Naive B cell (primary cell): ENCODE measurements at regions not wholly inside any gene's neighbourhood (a gene's known extent, or its start where the extent isn't known, plus 50 kb on each side); places are given as distances from the start of the nearest gene placed in this dataset.

Experiments used
- ATAC-seq, 2 donors: fragments of 150-1000 bp; cut with Tn5 transposase; 2 replicates each; pipeline ENCODE4 v1.10.0; 2021; ENCODE audit warnings: low read depth in 2 of 2, mild to moderate bottlenecking in 2 of 2, moderate library complexity in 2 of 2
- DNase-seq: peaks from one replicate; pipeline ENCODE4 v3.0.0; 2022
- H3K27ac Mint-ChIP-seq, 6 donors: one replicate each; pipeline ENCODE4 v1.8.0; 2020 to 2022; ENCODE audit warnings: mild to moderate bottlenecking in 6 of 6, mixed read lengths in 6 of 6, moderate library complexity in 5 of 6, inconsistent platforms in 2 of 6
- H3K27me3 Mint-ChIP-seq, 3 donors: one replicate each; pipeline ENCODE4 v1.8.0; 2021 to 2022; ENCODE audit warnings: mixed read lengths in 3 of 3, mild to moderate bottlenecking in 1 of 3
- H3K36me3 Mint-ChIP-seq, 2 donors: one replicate each; pipeline ENCODE4 v1.8.0; 2020 to 2022; ENCODE audit warnings: mixed read lengths in 2 of 2, inconsistent platforms in 1 of 2, mild to moderate bottlenecking in 1 of 2
- H3K4me1 Mint-ChIP-seq, 3 donors: one replicate each; pipeline ENCODE4 v1.8.0; 2020 to 2022; ENCODE audit warnings: mixed read lengths in 3 of 3, inconsistent platforms in 1 of 3, mild to moderate bottlenecking in 1 of 3, moderate library complexity in 1 of 3
- H3K4me3 Mint-ChIP-seq, 8 donors: one replicate each; pipeline ENCODE4 v1.8.0; 2020 to 2022; ENCODE audit warnings: mild to moderate bottlenecking in 8 of 8, mixed read lengths in 8 of 8, moderate library complexity in 8 of 8, inconsistent platforms in 2 of 8
- H3K9me3 Mint-ChIP-seq, 7 donors: one replicate each; pipeline ENCODE4 v1.8.0; 2020 to 2022; ENCODE audit warnings: mixed read lengths in 7 of 7, mild to moderate bottlenecking in 5 of 7, inconsistent platforms in 2 of 7, moderate library complexity in 1 of 7

DNA sequence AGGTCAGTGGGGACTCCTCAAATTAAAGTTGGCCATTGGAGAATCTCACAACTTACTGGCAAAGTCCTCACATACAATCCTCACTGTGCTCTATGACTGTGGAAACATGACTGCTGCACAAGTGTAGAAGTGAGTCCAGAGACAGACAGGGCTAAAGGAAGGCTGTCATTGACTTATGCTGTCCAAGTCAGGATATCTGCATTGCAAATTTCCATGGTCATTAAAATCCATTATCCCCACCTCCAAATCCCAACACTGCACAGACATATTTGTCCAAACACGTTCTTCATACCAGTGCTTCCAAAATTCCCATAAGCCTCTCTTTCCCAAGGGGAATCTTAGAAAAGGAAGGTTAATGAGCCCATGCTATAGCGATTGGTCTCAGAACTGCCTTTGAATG lies 396.8 kb upstream of the ANKRD30A start:
- DNase-seq (no peak), ATAC-seq (no peak)
- H3K4me1 Mint-ChIP-seq = no peaks in the 10 kb centered on the region
- H3K27me3 Mint-ChIP-seq = peaks cover 0 to 4% (median 0%) of the 10 kb centered on the region in 3 donors
- H3K9me3 Mint-ChIP-seq = peaks cover 0 to 7% (median 0%) of the 10 kb centered on the region in 7 donors
- H3K27ac Mint-ChIP-seq = no peak overlapping the region
- H3K4me3 Mint-ChIP-seq = no peak overlapping the region
- H3K36me3 Mint-ChIP-seq = no peaks in the 10 kb centered on the region

DNA sequence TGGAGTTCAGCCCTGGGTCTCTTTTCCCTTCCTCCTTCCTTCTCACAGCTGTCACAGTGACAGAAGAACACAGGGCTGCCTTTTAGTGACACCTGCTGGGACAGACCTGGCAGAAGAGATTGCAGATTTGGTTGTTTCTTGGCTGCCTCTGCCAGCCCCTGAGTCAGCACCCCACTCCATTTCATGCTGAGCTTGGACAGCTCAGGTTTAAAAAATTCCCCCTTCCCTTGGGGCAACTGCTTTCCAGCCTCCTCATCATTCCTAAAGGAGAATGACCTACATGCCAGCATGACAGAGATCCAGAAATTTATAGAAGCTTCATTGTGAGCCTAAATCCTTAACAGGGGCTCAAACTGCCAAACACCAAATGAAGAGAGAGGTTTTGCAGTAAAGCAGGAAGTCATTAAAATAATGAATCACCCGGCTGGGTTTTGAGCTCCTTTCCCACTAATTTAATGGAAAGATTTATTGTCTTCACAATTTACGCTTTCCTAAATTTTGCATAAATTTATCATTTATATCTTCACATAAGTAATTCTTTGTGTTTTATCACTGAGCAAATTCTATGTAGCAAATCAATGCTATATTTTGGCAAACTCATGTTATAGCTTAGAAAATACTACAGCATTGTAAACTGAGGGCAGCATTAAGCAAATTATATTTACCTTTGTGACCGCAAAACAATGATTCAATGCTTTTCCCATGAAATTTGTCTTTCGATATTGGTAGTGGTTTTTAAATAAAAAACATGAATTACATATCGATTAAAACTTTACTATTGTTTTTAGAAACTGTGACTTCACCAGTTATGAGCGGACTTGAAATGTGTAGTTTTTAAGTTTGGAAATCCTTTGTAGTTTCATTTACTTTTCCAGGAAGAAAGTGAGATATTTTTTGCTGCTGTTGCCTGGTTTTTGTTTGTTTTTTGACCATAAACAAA lies 399.5 kb upstream of the ANKRD30A start:
- Mint-ChIP-seq H3K4me3 (no peak overlapping the region), H3K4me1 (no peaks in the 10 kb centered on the region), H3K9me3 (peaks cover 0 to 2% (median 0%) of the 10 kb centered on the region in 7 donors), H3K36me3 (no peaks in the 10 kb centered on the region), H3K27ac (peak overlapping the region in 1 of 6 donors; percentile 48), H3K27me3 (peaks cover 0 to 4% (median 0%) of the 10 kb centered on the region in 3 donors)
- DNase-seq (peak; percentile 12), ATAC-seq (peak in 1 of 2 donors; percentile 40)

DNA sequence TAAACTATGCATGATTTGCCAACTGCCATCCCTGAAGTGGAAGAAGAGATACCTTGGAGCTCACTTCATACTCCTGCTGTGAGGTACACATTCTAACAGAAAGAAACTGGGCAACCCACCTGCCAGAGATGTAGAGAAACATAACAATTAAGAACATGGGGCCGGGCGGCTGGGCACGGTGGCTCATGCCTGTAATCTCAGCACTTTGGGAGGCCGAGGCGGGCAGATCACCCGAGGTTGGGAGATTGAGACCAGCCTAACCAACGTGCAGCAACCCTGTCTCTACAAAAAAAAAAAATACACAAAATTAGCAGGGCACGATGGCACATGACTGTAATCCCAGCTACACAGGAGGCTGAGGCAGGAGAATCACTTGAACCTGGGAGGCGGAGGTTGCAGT lies 402.6 kb upstream of the ANKRD30A start:
- Mint-ChIP-seq H3K27me3 (peaks cover 0 to 4% (median 0%) of the 10 kb centered on the region in 3 donors), H3K27ac (no peak overlapping the region), H3K4me1 (no peaks in the 10 kb centered on the region), H3K36me3 (no peaks in the 10 kb centered on the region), H3K9me3 (peaks cover 0 to 4% (median 0%) of the 10 kb centered on the region in 7 donors), H3K4me3 (peak overlapping the region in 1 of 8 donors; percentile 60)
- no peak for DNase-seq
- no peak for ATAC-seq

DNA sequence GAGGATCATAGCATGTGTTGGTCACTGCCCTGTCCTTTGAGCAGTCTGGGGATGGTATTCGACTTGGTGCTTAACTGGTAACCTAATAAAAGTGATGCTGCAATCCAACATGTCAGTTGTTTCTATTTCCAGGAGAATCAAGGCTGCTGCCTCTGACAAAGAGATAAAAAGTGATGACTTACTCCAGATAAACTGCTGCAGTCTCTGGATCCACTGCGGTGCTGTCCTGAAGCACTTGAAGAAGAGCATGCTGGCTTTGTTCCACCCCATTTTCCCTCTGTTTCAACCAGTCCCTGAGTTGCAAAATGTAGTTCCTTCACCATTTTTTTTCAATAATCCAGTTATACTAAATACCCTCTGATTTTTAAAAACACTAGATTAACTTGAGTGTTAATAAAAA lies 403.5 kb upstream of the ANKRD30A start:
- no peak for ATAC-seq
- peaks cover 0 to 4% (median 0%) of the 10 kb centered on the region in 3 donors for H3K27me3 Mint-ChIP-seq
- no peak overlapping the region for H3K27ac Mint-ChIP-seq
- DNase-seq = no peak
- no peak overlapping the region for H3K4me3 Mint-ChIP-seq
- H3K9me3 Mint-ChIP-seq = peaks cover 0 to 4% (median 0%) of the 10 kb centered on the region in 7 donors
- no peaks in the 10 kb centered on the region for H3K36me3 Mint-ChIP-seq
- no peaks in the 10 kb centered on the region for H3K4me1 Mint-ChIP-seq

DNA sequence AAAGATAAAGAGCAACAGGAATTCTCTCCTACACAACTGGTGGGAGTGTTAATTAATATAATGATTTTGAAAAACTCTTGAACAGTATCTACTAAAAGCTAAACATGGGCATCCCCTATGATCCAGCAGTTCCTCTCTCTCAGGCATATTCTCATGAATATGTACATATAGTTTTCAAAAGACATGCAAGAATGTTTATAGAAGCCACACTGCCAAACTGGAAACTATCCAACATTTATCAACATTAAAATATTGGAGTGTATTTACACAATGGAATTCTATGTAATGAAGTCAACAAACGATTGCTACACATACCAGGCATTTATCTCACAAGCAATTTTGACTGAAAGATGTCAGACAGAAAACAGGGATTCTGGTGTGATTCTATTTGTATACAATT lies 404.5 kb upstream of the ANKRD30A start:
- no peaks in the 10 kb centered on the region for H3K36me3 Mint-ChIP-seq
- DNase-seq (no peak), ATAC-seq (no peak)
- H3K9me3 Mint-ChIP-seq = peaks cover 0 to 4% (median 0%) of the 10 kb centered on the region in 7 donors
- no peak overlapping the region for H3K4me3 Mint-ChIP-seq
- peak overlapping the region in 1 of 6 donors; percentile 30 for H3K27ac Mint-ChIP-seq
- H3K4me1 Mint-ChIP-seq = no peaks in the 10 kb centered on the region
- H3K27me3 Mint-ChIP-seq = peaks cover 0 to 4% (median 0%) of the 10 kb centered on the region in 3 donors

DNA sequence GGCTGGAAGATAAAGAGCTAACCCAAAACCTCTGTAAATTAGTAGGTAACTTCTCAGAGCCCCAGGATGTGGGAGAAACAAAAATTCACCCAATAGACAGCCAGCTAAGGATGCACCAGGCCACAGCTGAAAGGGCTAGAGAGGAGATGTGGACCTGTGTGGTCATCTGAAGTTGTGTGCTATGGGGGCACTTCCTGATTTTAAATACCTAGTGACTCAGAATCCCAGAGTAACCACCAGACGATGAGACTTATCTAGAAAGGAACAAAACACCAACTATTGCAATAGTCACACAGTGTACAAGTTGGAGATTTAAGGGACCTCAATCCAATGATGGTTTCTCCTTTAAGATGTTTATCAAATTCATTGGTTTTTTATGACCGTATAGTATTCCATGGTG lies 408.3 kb upstream of the ANKRD30A start:
- no peaks in the 10 kb centered on the region for H3K4me1 Mint-ChIP-seq
- no peaks in the 10 kb centered on the region for H3K36me3 Mint-ChIP-seq
- H3K27me3 Mint-ChIP-seq = no peaks in the 10 kb centered on the region
- H3K27ac Mint-ChIP-seq = no peak overlapping the region
- no peak overlapping the region for H3K4me3 Mint-ChIP-seq
- peaks cover 0 to 4% (median 0%) of the 10 kb centered on the region in 7 donors for H3K9me3 Mint-ChIP-seq
- no peak for ATAC-seq
- no peak for DNase-seq

DNA sequence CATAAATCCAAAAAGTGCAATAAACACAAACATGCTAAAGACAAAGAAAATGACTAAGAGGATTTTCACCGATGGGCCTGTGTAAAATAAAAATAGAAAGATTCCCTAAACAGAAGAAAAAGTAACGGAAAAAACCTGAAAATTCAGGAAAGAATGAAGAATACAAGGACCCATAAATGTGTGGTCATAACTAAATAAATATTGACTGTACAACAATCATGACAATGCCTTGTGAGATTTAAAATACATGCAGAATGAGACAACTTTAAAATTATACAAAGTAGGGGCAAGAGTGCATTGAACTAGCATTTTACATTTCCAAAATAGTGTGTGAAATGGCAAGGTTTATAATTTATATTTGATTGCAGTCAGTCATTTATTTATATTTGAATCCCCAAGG lies 409.1 kb upstream of the ANKRD30A start:
- no peak overlapping the region for H3K27ac Mint-ChIP-seq
- no peak overlapping the region for H3K4me3 Mint-ChIP-seq
- H3K4me1 Mint-ChIP-seq = no peaks in the 10 kb centered on the region
- no peaks in the 10 kb centered on the region for H3K36me3 Mint-ChIP-seq
- H3K9me3 Mint-ChIP-seq = peaks cover 0 to 3% (median 0%) of the 10 kb centered on the region in 7 donors
- no peaks in the 10 kb centered on the region for H3K27me3 Mint-ChIP-seq
- DNase-seq (no peak), ATAC-seq (no peak)

DNA sequence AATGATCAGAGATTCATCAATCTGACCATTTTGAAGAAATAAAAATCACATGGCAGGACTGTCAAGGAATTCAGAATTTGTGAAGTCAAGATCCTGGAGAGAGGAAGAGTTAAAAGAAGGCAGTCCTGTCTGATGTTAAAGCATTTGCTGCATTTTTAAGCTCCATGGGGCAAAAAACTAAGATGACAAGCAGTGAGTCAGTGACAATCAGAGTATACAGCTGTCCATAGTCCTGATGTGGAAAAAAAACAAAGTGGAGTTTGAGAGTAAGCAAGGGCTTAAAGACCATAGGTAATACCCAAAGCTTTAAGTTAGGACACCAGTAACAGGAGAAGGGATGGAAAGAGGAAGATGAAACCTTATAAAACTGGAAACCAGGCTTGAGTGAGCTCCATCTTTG lies 412.7 kb upstream of the ANKRD30A start:
- Mint-ChIP-seq H3K27me3 (no peaks in the 10 kb centered on the region), H3K9me3 (no peaks in the 10 kb centered on the region), H3K36me3 (no peaks in the 10 kb centered on the region), H3K4me1 (no peaks in the 10 kb centered on the region), H3K4me3 (no peak overlapping the region), H3K27ac (no peak overlapping the region)
- DNase-seq (no peak), ATAC-seq (no peak)

DNA sequence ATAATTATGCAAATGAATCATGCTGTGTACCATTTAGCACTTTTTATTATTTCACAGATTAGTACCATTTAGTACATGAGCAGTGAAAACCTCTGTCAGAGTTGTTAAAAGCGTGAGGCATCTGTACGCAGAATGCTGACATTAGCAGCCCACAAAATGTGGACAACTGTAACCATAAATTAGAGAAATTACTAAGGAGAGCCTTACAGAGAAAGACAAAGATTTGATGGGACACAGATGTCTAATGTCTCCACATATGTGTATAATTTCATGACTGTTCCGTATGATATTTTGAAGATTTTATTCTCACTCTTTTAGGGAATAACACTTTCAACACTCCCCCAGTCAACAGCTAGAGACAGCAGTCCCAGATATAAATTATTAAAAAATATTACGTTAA lies 414.0 kb upstream of the ANKRD30A start:
- no peak overlapping the region for H3K27ac Mint-ChIP-seq
- DNase-seq = no peak
- no peaks in the 10 kb centered on the region for H3K4me1 Mint-ChIP-seq

DNA sequence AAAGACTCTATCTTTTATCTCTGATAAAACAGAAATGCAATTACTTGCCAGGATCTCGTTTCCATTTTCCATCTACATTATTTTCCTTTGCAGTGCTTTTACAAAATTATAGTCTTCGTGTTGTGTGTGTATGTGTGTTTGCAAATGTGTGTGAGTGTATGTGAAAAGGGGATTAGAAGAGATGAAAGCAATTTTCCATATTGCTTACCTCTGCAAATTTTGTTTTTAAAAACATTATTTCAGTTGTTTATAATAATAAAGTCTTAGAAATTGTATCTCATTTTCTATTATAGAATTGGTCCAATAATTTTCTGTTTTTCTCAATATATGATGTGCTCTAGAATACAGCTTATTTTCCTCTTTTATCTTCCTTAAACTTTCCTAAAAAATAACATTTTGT lies 421.3 kb upstream of the ANKRD30A start:
- ATAC-seq (no peak), DNase-seq (no peak)
- Mint-ChIP-seq H3K27me3 (no peaks in the 10 kb centered on the region), H3K4me3 (no peak overlapping the region), H3K9me3 (peaks cover 0 to 15% (median 4%) of the 10 kb centered on the region in 7 donors), H3K4me1 (no peaks in the 10 kb centered on the region), H3K36me3 (no peaks in the 10 kb centered on the region), H3K27ac (no peak overlapping the region)

More for the DNA sequence above, 414.0 kb upstream of the ANKRD30A start:
- Mint-ChIP-seq H3K36me3 (no peaks in the 10 kb centered on the region), H3K9me3 (no peaks in the 10 kb centered on the region), H3K4me3 (no peak overlapping the region), H3K27me3 (no peaks in the 10 kb centered on the region)
- ATAC-seq = no peak

DNA sequence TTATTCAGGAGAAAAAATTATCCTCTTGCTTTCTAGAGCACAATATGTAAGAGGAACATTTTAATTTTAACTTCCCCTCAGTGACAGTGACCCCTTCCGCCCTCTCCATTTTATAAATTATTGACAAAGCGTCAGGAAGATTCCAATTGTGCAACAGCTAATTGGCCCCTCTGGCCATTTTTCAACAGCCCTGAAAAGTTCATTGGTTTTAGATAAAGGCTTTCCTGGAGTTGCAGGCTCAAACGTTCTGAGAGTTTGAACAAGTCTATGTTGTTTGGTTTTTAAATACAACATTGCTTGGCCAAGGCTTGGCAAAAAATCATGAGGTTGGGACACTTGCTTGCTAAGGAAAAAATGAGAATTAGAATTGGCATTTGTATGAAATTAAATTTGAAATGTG lies 422.2 kb upstream of the ANKRD30A start:
- Mint-ChIP-seq H3K27me3 (no peaks in the 10 kb centered on the region), H3K27ac (no peak overlapping the region), H3K4me3 (no peak overlapping the region), H3K4me1 (no peaks in the 10 kb centered on the region), H3K36me3 (no peaks in the 10 kb centered on the region), H3K9me3 (peaks cover 0 to 15% (median 6%) of the 10 kb centered on the region in 7 donors)
- DNase-seq (no peak), ATAC-seq (no peak)

DNA sequence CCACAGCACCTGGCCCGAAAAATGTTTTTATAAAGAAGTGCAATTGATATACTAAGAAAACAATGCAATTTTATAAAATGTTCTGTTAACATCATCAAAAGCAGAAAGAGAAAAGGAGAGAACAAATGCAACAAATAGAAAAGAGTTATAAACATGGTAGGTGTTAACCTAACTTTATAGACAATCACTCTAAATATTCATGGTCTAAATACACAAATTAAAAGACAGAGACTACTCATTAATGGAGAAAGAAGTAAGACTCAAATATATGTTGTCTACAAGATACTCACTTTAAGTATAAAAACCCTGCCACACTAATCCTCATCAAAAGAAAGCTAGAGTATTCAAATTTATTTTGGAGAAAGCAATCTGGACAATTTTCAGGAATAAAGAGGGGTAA lies 425.3 kb upstream of the ANKRD30A start:
- H3K27me3 Mint-ChIP-seq = no peaks in the 10 kb centered on the region
- DNase-seq (no peak), ATAC-seq (no peak)
- no peaks in the 10 kb centered on the region for H3K36me3 Mint-ChIP-seq
- H3K4me1 Mint-ChIP-seq = no peaks in the 10 kb centered on the region
- H3K4me3 Mint-ChIP-seq = no peak overlapping the region
- H3K9me3 Mint-ChIP-seq = peaks cover 0 to 15% (median 6%) of the 10 kb centered on the region in 7 donors
- H3K27ac Mint-ChIP-seq = no peak overlapping the region

DNA sequence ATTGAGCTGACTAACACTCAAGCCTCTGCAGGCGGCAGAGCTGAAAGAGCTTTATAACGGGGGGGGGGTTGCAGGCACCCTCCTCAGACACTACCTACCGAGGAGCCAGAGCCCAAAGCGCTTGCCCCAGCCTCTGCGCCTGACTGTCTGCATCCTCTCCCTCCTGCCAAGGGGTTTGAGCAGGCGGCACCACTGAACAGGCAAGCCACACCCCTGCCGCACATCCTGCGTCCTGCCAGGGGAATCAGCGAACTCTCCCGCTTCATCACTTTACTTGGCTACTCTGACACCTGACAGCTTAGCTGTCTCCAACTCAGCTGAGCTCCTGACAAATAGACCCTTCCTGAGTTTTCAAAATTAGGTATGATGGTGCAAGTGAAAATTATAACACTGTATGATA lies 432.6 kb upstream of the ANKRD30A start:
- DNase-seq = no peak
- ATAC-seq = no peak
- peaks cover 0 to 4% (median 1%) of the 10 kb centered on the region in 7 donors for H3K9me3 Mint-ChIP-seq
- no peak overlapping the region for H3K27ac Mint-ChIP-seq
- H3K4me1 Mint-ChIP-seq = no peaks in the 10 kb centered on the region
- H3K4me3 Mint-ChIP-seq = no peak overlapping the region
- peaks cover 0 to 4% (median 0%) of the 10 kb centered on the region in 3 donors for H3K27me3 Mint-ChIP-seq
- H3K36me3 Mint-ChIP-seq = no peaks in the 10 kb centered on the region

DNA sequence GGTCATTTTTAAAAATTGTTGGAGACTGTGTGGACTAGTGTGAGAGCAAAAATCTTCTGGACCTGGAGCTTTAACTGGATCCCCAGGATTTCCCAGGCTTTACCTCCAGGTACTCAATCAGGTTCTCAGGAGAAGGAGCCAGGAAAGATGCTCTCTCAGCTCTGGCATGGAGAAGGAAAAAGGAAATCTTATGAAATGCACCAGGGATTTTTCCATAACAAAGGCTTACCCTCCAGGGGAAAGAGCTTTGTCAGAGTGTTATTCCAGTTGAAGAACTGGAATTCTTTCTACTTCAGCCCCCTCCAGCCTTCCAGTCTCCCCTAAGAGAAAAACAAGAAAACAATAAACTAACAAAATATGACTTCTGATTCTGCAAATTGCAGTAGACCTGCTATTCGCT lies 436.7 kb upstream of the ANKRD30A start:
- no peak overlapping the region for H3K27ac Mint-ChIP-seq
- H3K9me3 Mint-ChIP-seq = peaks cover 0 to 8% (median 0%) of the 10 kb centered on the region in 7 donors
- DNase-seq (no peak), ATAC-seq (no peak)
- H3K27me3 Mint-ChIP-seq = peaks cover 0 to 4% (median 0%) of the 10 kb centered on the region in 3 donors
- H3K36me3 Mint-ChIP-seq = no peaks in the 10 kb centered on the region
- H3K4me1 Mint-ChIP-seq = no peaks in the 10 kb centered on the region
- no peak overlapping the region for H3K4me3 Mint-ChIP-seq
